ENCODE measurements at regions not wholly inside any gene's neighbourhood (a gene's known extent, or its start where the extent isn't known, plus 50 kb on each side); places are given as distances from the start of the nearest gene placed in this dataset.

GRCh38 chr14:22231018-22231417 lies 358.0 kb downstream of the DAD1 start:
- no peak for TF ChIP-seq CTCF (IDR thresholded peaks at IDR 0.05)
- TF ChIP-seq POLR2A (IDR thresholded peaks at IDR 0.05) = no peak
